GM23338 (cell line): ENCODE measurements at regions not wholly inside any gene's neighbourhood (a gene's known extent, or its start where the extent isn't known, plus 50 kb on each side); places are given as distances from the start of the nearest gene placed in this dataset.

Experiments used
- ATAC-seq: fragments of 200-7000 bp; cut with Tn5 transposase; 3 replicates; pipeline ENCODE4 v1.9.1; 2020
- DNase-seq: peaks from one replicate; pipeline ENCODE4 v3.0.0-alpha.2; 2015; ENCODE audit warnings: low spot score
- H2AFZ ChIP-seq: fragments of 200-600 bp; sonication (generic); 2 replicates; pipeline ENCODE4 v1.8.0; 2016; ENCODE audit warnings: antibody characterized with exemption, mild to moderate bottlenecking, moderate library complexity
- H3F3A ChIP-seq: fragments of 200-600 bp; sonication (generic); replicated peaks from 2 replicates; pipeline ENCODE4 v1.8.0; 2017; ENCODE audit warnings: antibody characterized with exemption, mixed run types, low read depth
- H3K27ac ChIP-seq: fragments of 200-600 bp; sonication (generic); 2 replicates; pipeline ENCODE4 v1.6.1; 2016; ENCODE audit warnings: low read depth
- H3K27me3 ChIP-seq: fragments of 200-600 bp; sonication (generic); 2 replicates; pipeline ENCODE4 v1.8.0; 2016; ENCODE audit warnings: mild to moderate bottlenecking, mixed run types, moderate library complexity; ENCODE audit not compliant: insufficient read depth
- H3K36me3 ChIP-seq: fragments of 200-600 bp; sonication (generic); 2 replicates; pipeline ENCODE4 v1.8.0; 2016; ENCODE audit warnings: mild to moderate bottlenecking; ENCODE audit not compliant: insufficient read depth
- H3K4me1 ChIP-seq: fragments of 200-600 bp; sonication (generic); 2 replicates; pipeline ENCODE4 v1.8.0; 2016; ENCODE audit warnings: mild to moderate bottlenecking, moderate library complexity; ENCODE audit not compliant: insufficient read depth
- H3K4me2 ChIP-seq: fragments of 200-600 bp; sonication (generic); 2 replicates; pipeline ENCODE4 v1.7.1; 2017; ENCODE audit warnings: mixed run types
- H3K4me3 ChIP-seq: fragments of 200-600 bp; sonication (generic); 2 replicates; pipeline ENCODE4 v1.6.1; 2016; ENCODE audit warnings: mixed run types
- H3K79me2 ChIP-seq: fragments of 200-600 bp; sonication (generic); replicated peaks from 2 replicates; pipeline ENCODE4 v1.8.0; 2017; ENCODE audit warnings: mild to moderate bottlenecking; ENCODE audit not compliant: insufficient read depth
- H3K9me2 ChIP-seq: fragments of 200-600 bp; sonication (generic); 2 replicates; pipeline ENCODE4 v1.8.0; 2017; ENCODE audit not compliant: insufficient read depth
- H4K20me1 ChIP-seq: fragments of 200-600 bp; sonication (generic); replicated peaks from 2 replicates; pipeline ENCODE4 v1.8.0; 2017; ENCODE audit warnings: mild to moderate bottlenecking; ENCODE audit not compliant: insufficient read depth
- H3K27ac Mint-ChIP-seq: 2 replicates; pipeline ENCODE4 v1.8.0; 2020; ENCODE audit warnings: inconsistent platforms, mild to moderate bottlenecking, moderate library complexity, mixed read lengths
- H3K27me3 Mint-ChIP-seq: 3 replicates; pipeline ENCODE4 v1.8.0; 2022; ENCODE audit warnings: low read depth, mild to moderate bottlenecking, moderate library complexity, mixed read lengths, inconsistent platforms; ENCODE audit not compliant: insufficient read depth, poor library complexity
- H3K36me3 Mint-ChIP-seq: 3 replicates; pipeline ENCODE4 v1.8.0; 2021; ENCODE audit warnings: low read depth, mild to moderate bottlenecking, inconsistent platforms, moderate library complexity, mixed read lengths
- H3K4me1 Mint-ChIP-seq: 3 replicates; pipeline ENCODE4 v1.8.0; 2020; ENCODE audit warnings: mild to moderate bottlenecking, inconsistent platforms, mixed read lengths
- H3K4me3 Mint-ChIP-seq: 3 replicates; pipeline ENCODE4 v1.8.0; 2021; ENCODE audit warnings: moderate library complexity, mild to moderate bottlenecking, inconsistent platforms, mixed read lengths
- H3K9me3 Mint-ChIP-seq: 3 replicates; pipeline ENCODE4 v1.8.0; 2020; ENCODE audit warnings: moderate library complexity, mild to moderate bottlenecking, inconsistent platforms, mixed read lengths
- CREB1 ChIP-seq: fragments of 250-450 bp; sonication (Bioruptor Pico); IDR thresholded peaks from 2 replicates; pipeline ENCODE4 v1.5.0; 2020; ENCODE audit warnings: low read depth, mild to moderate bottlenecking, moderate library complexity
- ETS1 ChIP-seq: IDR thresholded peaks from 2 replicates; pipeline ENCODE4 v1.6.1; 2016; ENCODE audit warnings: antibody characterized with exemption
- EZH2 ChIP-seq: fragments of 200-600 bp; sonication (generic); IDR thresholded peaks from one replicate; pipeline ENCODE4 v1.8.0; 2017; ENCODE audit warnings: antibody characterized with exemption, mild to moderate bottlenecking, low read depth; ENCODE audit not compliant: unreplicated experiment
- EZH2phosphoT487 ChIP-seq: fragments of 200-600 bp; sonication (generic); IDR thresholded peaks from one replicate; pipeline ENCODE4 v1.8.1; 2018; ENCODE audit warnings: antibody characterized with exemption; ENCODE audit not compliant: unreplicated experiment
- JUNB ChIP-seq: IDR thresholded peaks from one replicate; pipeline ENCODE4 v1.6.1; 2016; ENCODE audit warnings: antibody characterized with exemption; ENCODE audit not compliant: unreplicated experiment
- NANOG ChIP-seq: IDR thresholded peaks from 2 replicates; pipeline ENCODE4 v1.6.1; 2016; ENCODE audit warnings: antibody characterized with exemption, borderline replicate concordance
- POLR2AphosphoS5 ChIP-seq: IDR thresholded peaks from 2 replicates; pipeline ENCODE4 v1.6.1; 2016; ENCODE audit warnings: antibody characterized with exemption, low read depth
- REST ChIP-seq: IDR thresholded peaks from one replicate; pipeline ENCODE4 v1.6.1; 2018; ENCODE audit warnings: antibody characterized with exemption; ENCODE audit not compliant: unreplicated experiment
- STAT1 ChIP-seq: IDR thresholded peaks from one replicate; pipeline ENCODE4 v1.6.1; 2016; ENCODE audit warnings: antibody characterized with exemption; ENCODE audit not compliant: unreplicated experiment
- ZNF114 ChIP-seq: fragments of 250-450 bp; sonication (Bioruptor Pico); IDR thresholded peaks from 2 replicates; pipeline ENCODE4 v1.5.0; 2020; ENCODE audit warnings: mild to moderate bottlenecking, moderate library complexity
- ZNF331 ChIP-seq: fragments of 250-450 bp; sonication (Bioruptor Pico); IDR thresholded peaks from 2 replicates; pipeline ENCODE4 v1.5.0; 2020; ENCODE audit warnings: low read depth, mild to moderate bottlenecking, moderate library complexity
- TF ChIP-seq, protein P1 (sequence below), 2 experiments: fragments of 200-600 bp in 1 of 2; sonication (generic) in 1 of 2; conservative IDR thresholded peaks; 2 replicates each; pipeline versions ENCODE4 v1.5.1 to v1.6.1; 2016 to 2017; ENCODE audit warnings: antibody characterized with exemption in 2 of 2, low read depth in 2 of 2, mild to moderate bottlenecking in 2 of 2, moderate library complexity in 1 of 2

DNA sequence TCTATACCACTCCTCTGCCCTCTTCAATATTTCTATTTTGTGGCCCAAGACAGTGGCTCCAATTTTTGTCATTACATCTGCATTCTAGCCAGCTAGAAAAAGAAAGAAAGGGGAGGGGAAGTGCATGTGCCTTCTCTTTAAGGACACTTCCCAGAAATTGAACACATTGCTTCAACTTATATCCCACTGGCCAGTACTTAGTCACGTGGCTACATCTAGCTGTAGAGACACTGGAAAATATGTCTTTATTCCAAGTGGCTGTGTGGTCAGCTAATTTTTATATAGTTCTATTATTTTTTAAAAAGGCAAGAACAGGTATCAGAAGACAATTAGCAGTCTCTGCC is 200.4 kb downstream of the SNX19 start (continued):
- TF ChIP-seq REST (no peak), STAT1 (no peak), EZH2phosphoT487 (no peak), NANOG (no peak), ZNF114 (CRISPR knock-in tag) (no peak), JUNB (no peak)
- TF ChIP-seq, protein P1, sequence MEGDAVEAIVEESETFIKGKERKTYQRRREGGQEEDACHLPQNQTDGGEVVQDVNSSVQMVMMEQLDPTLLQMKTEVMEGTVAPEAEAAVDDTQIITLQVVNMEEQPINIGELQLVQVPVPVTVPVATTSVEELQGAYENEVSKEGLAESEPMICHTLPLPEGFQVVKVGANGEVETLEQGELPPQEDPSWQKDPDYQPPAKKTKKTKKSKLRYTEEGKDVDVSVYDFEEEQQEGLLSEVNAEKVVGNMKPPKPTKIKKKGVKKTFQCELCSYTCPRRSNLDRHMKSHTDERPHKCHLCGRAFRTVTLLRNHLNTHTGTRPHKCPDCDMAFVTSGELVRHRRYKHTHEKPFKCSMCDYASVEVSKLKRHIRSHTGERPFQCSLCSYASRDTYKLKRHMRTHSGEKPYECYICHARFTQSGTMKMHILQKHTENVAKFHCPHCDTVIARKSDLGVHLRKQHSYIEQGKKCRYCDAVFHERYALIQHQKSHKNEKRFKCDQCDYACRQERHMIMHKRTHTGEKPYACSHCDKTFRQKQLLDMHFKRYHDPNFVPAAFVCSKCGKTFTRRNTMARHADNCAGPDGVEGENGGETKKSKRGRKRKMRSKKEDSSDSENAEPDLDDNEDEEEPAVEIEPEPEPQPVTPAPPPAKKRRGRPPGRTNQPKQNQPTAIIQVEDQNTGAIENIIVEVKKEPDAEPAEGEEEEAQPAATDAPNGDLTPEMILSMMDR (conservative IDR thresholded peaks at IDR 0.05; ENCODE audit: low read depth in 2 of 2), result no peak

- Histone ChIP-seq H2AFZ (no peak overlapping the region), H3F3A (no peaks in the 10 kb centered on the region), H3K4me2 (no peak overlapping the region), H3K27me3 (no peaks in the 10 kb centered on the region), H3K36me3 (no peaks in the 10 kb centered on the region), H3K9me2 (peaks cover 5% of the 10 kb centered on the region; the same call in 1 of the 2 replicates), H3K4me1 (no peaks in the 10 kb centered on the region), H3K27ac (no peak overlapping the region), H3K4me3 (no peak overlapping the region), H4K20me1 (no peaks in the 10 kb centered on the region), H3K79me2 (no peaks in the 10 kb centered on the region)
- Mint-ChIP-seq H3K4me1 (no peaks in the 10 kb centered on the region), H3K27ac (no peak overlapping the region), H3K4me3 (no peak overlapping the region), H3K36me3 (no peaks in the 10 kb centered on the region), H3K9me3 (no peaks in the 10 kb centered on the region), H3K27me3 (peaks cover 4% of the 10 kb centered on the region)
- no peak for ATAC-seq
- DNase-seq, result no peak
- no peak for TF ChIP-seq STAT1
- no peak for TF ChIP-seq NANOG
- no peak for TF ChIP-seq ZNF114 (CRISPR knock-in tag)
- TF ChIP-seq, protein P1 (conservative IDR thresholded peaks at IDR 0.05; ENCODE audit: low read depth in 2 of 2), result no peak
- no peak for TF ChIP-seq CREB1 (CRISPR knock-in tag)
- no peak for TF ChIP-seq POLR2AphosphoS5
- no peak for TF ChIP-seq EZH2
- no peak for TF ChIP-seq EZH2phosphoT487
- TF ChIP-seq ETS1, result no peak
- TF ChIP-seq JUNB, result no peak
- TF ChIP-seq ZNF331, result no peak
- no peak for TF ChIP-seq REST
Measured at GRCh38 chr11:130718120-130718519, 198.2 kb downstream of the SNX19 start.
